Keratinocyte (primary cell): ENCODE measurements at regions not wholly inside any gene's neighbourhood (a gene's known extent, or its start where the extent isn't known, plus 50 kb on each side); places are given as distances from the start of the nearest gene placed in this dataset.

Experiments used
- DNase-seq: peaks from one replicate; pipeline ENCODE4 v3.0.0-alpha.2; 2011; ENCODE audit warnings: low read depth, missing footprints, low spot score
- FAIRE-seq: peaks from 2 replicates; lab custom pipeline; 2011; peaks lifted over from hg19 to GRCh38; lab: Jason Lieb, UNC
- H2AFZ ChIP-seq: 2 replicates; pipeline ENCODE4 v1.6.0; 2012; ENCODE audit warnings: low read length, control low read depth, inconsistent platforms; ENCODE audit not compliant: control insufficient read depth
- H3K27ac ChIP-seq: 2 replicates; pipeline ENCODE4 v1.5.1; 2011; ENCODE audit warnings: low read length; ENCODE audit not compliant: control insufficient read depth, insufficient read depth
- H3K27me3 ChIP-seq: 3 replicates; pipeline ENCODE4 v1.6.0; 2011; ENCODE audit warnings: low read length; ENCODE audit not compliant: control insufficient read depth, insufficient read depth; ENCODE audit errors: extremely low read depth
- H3K36me3 ChIP-seq, 2 experiments: 2 replicates in 1 of 2; 3 replicates in 1 of 2; pipeline ENCODE4 v1.5.1; 2011; ENCODE audit warnings: low read length in 2 of 2, mild to moderate bottlenecking in 1 of 2; ENCODE audit not compliant: control insufficient read depth in 2 of 2, insufficient read depth in 2 of 2; ENCODE audit errors: extremely low read depth in 1 of 2
- H3K4me1 ChIP-seq: 3 replicates; pipeline ENCODE4 v1.5.1; 2011; ENCODE audit warnings: low read length; ENCODE audit not compliant: control insufficient read depth, insufficient read depth; ENCODE audit errors: extremely low read depth
- H3K4me2 ChIP-seq: 3 replicates; pipeline ENCODE4 v1.6.0; 2011; ENCODE audit warnings: low read depth, low read length; ENCODE audit not compliant: control insufficient read depth, insufficient read depth; ENCODE audit errors: extremely low read depth
- H3K4me3 ChIP-seq, 3 experiments: fragments of 200-600 bp in 1 of 3; sonication (generic) in 1 of 3; 2 replicates in 2 of 3; 3 replicates in 1 of 3; pipeline ENCODE4 v1.5.1; 2011 to 2016; ENCODE audit warnings: low read length in 3 of 3, mild to moderate bottlenecking in 3 of 3, control low read depth in 2 of 3, inconsistent platforms in 1 of 3, low read depth in 1 of 3, mixed read lengths in 1 of 3, mixed run types in 1 of 3, moderate library complexity in 1 of 3; ENCODE audit not compliant: control insufficient read depth in 2 of 3, insufficient read depth in 2 of 3; ENCODE audit errors: extremely low read depth in 1 of 3
- H3K79me2 ChIP-seq: 2 replicates; pipeline ENCODE4 v1.6.0; 2012; ENCODE audit warnings: low read length; ENCODE audit not compliant: control insufficient read depth, insufficient read depth
- H3K9ac ChIP-seq: 3 replicates; pipeline ENCODE4 v1.6.0; 2011; ENCODE audit warnings: low read length; ENCODE audit not compliant: control insufficient read depth, insufficient read depth; ENCODE audit errors: extremely low read depth
- H3K9me1 ChIP-seq: 3 replicates; pipeline ENCODE4 v1.6.0; 2011; ENCODE audit warnings: low read length; ENCODE audit not compliant: control insufficient read depth, insufficient read depth; ENCODE audit errors: extremely low read depth
- H3K9me3 ChIP-seq: 2 replicates; pipeline ENCODE4 v1.5.1; 2012; ENCODE audit warnings: low read depth, low read length; ENCODE audit not compliant: control insufficient read depth
- H4K20me1 ChIP-seq: 3 replicates; pipeline ENCODE4 v1.6.0; 2011; ENCODE audit warnings: low read length; ENCODE audit not compliant: control insufficient read depth, insufficient read depth; ENCODE audit errors: extremely low read depth
- CTCF ChIP-seq, 3 experiments: IDR thresholded peaks in 1 of 3; conservative IDR thresholded peaks in 1 of 3; optimal IDR thresholded peaks in 1 of 3; 2 replicates in 2 of 3; 3 replicates in 1 of 3; pipeline versions ENCODE3 to v1.5.1; 2011; ENCODE audit warnings: low read length in 3 of 3, mild to moderate bottlenecking in 3 of 3, moderate library complexity in 2 of 3, control low read depth in 1 of 3, inconsistent platforms in 1 of 3; ENCODE audit not compliant: insufficient read depth in 2 of 3; ENCODE audit errors: extremely low read depth in 1 of 3
- EZH2 ChIP-seq: IDR thresholded peaks from one replicate; pipeline ENCODE4 v1.6.1; 2012; ENCODE audit warnings: inconsistent platforms, mild to moderate bottlenecking, low read length, moderate library complexity
- dilution Hi-C: fragments of 300-500 bp; cut with MboI; formaldehyde crosslinking; loops from one replicate; pipeline ENCODE4 v1.7.0; 2020; ENCODE audit warnings: low sequenced_read_pairs; ENCODE audit not compliant: extremely low pct_ligation_motif_present

- Histone ChIP-seq H3K9ac (no peak overlapping the region), H3K9me3 (no peaks in the 10 kb centered on the region), H3K27ac (no peak overlapping the region), H3K36me3 (no peaks in the 10 kb centered on the region), H4K20me1 (no peaks in the 10 kb centered on the region), H3K9me1 (no peaks in the 10 kb centered on the region), H3K4me1 (no peaks in the 10 kb centered on the region), H3K27me3 (no peaks in the 10 kb centered on the region), H3K79me2 (no peaks in the 10 kb centered on the region), H3K4me3 (no peak overlapping the region), H3K4me2 (no peak overlapping the region), H2AFZ (no peak overlapping the region)
- DNase-seq (no peak), FAIRE-seq (no peak)
- dilution Hi-C loops: no loop called here
- TF ChIP-seq EZH2 (no peak), CTCF (optimal IDR thresholded peaks at IDR 0.05 in 1 of 3, IDR thresholded peaks at IDR 0.05 in 1 of 3, conservative IDR thresholded peaks at IDR 0.05 in 1 of 3; ENCODE audit: extremely low read depth in 1 of 3, insufficient read depth in 2 of 3, low read length in 3 of 3) (no peak)
These were observed 403.2 kb downstream of the KLHL13 start for GRCh38 chrX:117713411-117713810.

DNA sequence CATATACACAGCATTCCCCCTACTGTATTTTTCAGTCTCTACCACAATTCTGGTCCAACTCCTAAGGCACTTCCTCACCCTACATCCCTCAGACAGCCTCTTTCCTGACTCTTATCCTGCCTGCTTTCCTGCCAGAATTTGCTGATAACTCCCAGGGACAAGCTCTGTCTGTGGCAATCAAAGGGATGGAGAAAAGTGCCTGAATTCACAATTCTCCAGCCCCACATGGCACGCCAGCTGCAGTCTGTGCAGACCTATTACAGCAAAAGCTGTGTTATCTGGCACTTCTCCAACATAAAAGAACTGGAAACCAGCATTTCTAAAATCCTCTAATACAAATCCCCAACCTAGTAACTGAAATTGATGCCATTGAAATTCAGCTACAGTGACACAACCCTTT, 404.8 kb downstream of the KLHL13 start:
- no peak overlapping the region for H3K27ac ChIP-seq
- no peaks in the 10 kb centered on the region for H3K9me1 ChIP-seq
- H3K9me3 ChIP-seq: no peaks in the 10 kb centered on the region
- dilution Hi-C loops: no loop called here
- no peak overlapping the region for H3K4me2 ChIP-seq
- H3K4me3 ChIP-seq: no peak overlapping the region
- H3K27me3 ChIP-seq: no peaks in the 10 kb centered on the region
- H3K79me2 ChIP-seq: no peaks in the 10 kb centered on the region
- DNase-seq (no peak), FAIRE-seq (no peak)
- no peak overlapping the region for H3K9ac ChIP-seq
- TF ChIP-seq EZH2: no peak
- TF ChIP-seq CTCF (optimal IDR thresholded peaks at IDR 0.05 in 1 of 3, IDR thresholded peaks at IDR 0.05 in 1 of 3, conservative IDR thresholded peaks at IDR 0.05 in 1 of 3; ENCODE audit: extremely low read depth in 1 of 3, insufficient read depth in 2 of 3, low read length in 3 of 3): no peak
- H4K20me1 ChIP-seq: no peaks in the 10 kb centered on the region
- H3K36me3 ChIP-seq: no peaks in the 10 kb centered on the region
- H3K4me1 ChIP-seq: no peaks in the 10 kb centered on the region
- H2AFZ ChIP-seq: no peak overlapping the region
